K562 (cell line): ENCODE measurements at regions not wholly inside any gene's neighbourhood (a gene's known extent, or its start where the extent isn't known, plus 50 kb on each side); places are given as distances from the start of the nearest gene placed in this dataset.

ENCODE experiments used
- ATAC-seq: fragments of 200-7000 bp; cut with Tn5 transposase; 3 replicates; pipeline ENCODE4 v1.9.1; 2020; ENCODE audit warnings: moderate library complexity
- BruUV-seq: library from RNA; stranded (reverse); fragments of 400-500 nt; replicated peaks from 2 replicates; lab custom pipeline; 2021; lab: Mats Ljungman, UMichigan
- CTCF ChIA-PET: fragments of 300-600 bp; formaldehyde crosslinking; extraction: SDS; loops from one replicate; lab custom pipeline; 2021; ENCODE audit warnings: low intra/inter-chr PET ratio; lab: Yijun Ruan, JAX
- POLR2A ChIA-PET: fragments of 300-600, 350-650 bp; sonication (Branson Sonifier 250); formaldehyde crosslinking; extraction: SDS; loops from one replicate; lab custom pipeline; 2021; ENCODE audit warnings: antibody characterized with exemption, inconsistent platforms; lab: Yijun Ruan, JAX
- DNase-seq, 4 experiments: peaks; one replicate each; pipeline versions ENCODE4 v3.0.0 to v3.0.0-alpha.2; 2011 to 2018; ENCODE audit warnings: low spot score in 3 of 4, mixed read lengths in 3 of 4; ENCODE audit errors: extremely low read depth in 1 of 4
- FAIRE-seq: peaks from 2 replicates; lab custom pipeline; 2011; peaks lifted over from hg19 to GRCh38; lab: Jason Lieb, UNC
- H2AFZ ChIP-seq: 2 replicates; pipeline ENCODE4 v1.6.0; 2011; ENCODE audit warnings: low read depth, low read length, control low read depth, inconsistent platforms
- H3K27ac ChIP-seq: fragments of 200-600 bp; 3 replicates; pipeline ENCODE4 v1.8.0; 2011; ENCODE audit warnings: low read depth, mild to moderate bottlenecking, control low read depth, inconsistent platforms, low read length, moderate library complexity, mixed read lengths; ENCODE audit errors: extremely low read depth
- H3K27me3 ChIP-seq, 2 experiments: fragments of 300-600 bp in 1 of 2; 2 replicates in 1 of 2; 3 replicates in 1 of 2; pipeline versions ENCODE4 v1.6.0 to v1.8.0; 2011; ENCODE audit warnings: inconsistent platforms in 2 of 2, low read length in 2 of 2, mild to moderate bottlenecking in 1 of 2, mixed read lengths in 1 of 2, moderate library complexity in 1 of 2; ENCODE audit not compliant: control insufficient read depth in 2 of 2, insufficient read depth in 2 of 2
- H3K36me3 ChIP-seq: fragments of 300-600 bp; 3 replicates; pipeline ENCODE4 v1.8.0; 2011; ENCODE audit warnings: mild to moderate bottlenecking, low read length, inconsistent platforms; ENCODE audit not compliant: control insufficient read depth, insufficient read depth
- H3K4me1 ChIP-seq, 2 experiments: fragments of 200-600 bp in 1 of 2; replicated peaks in 1 of 2; 2 replicates in 1 of 2; 3 replicates in 1 of 2; pipeline versions ENCODE4 v1.5.1 to v1.8.0; 2011; ENCODE audit warnings: inconsistent platforms in 2 of 2, low read length in 2 of 2, mild to moderate bottlenecking in 1 of 2, mixed read lengths in 1 of 2, moderate library complexity in 1 of 2; ENCODE audit not compliant: control insufficient read depth in 2 of 2, insufficient read depth in 2 of 2
- H3K4me2 ChIP-seq: 2 replicates; pipeline ENCODE4 v1.6.1; 2011; ENCODE audit warnings: low read length, control low read depth, inconsistent platforms, mixed read lengths; ENCODE audit not compliant: insufficient read depth
- H3K4me3 ChIP-seq: fragments of 200-600 bp; sonication (generic), shearing (Covaris generic); 2 replicates; pipeline ENCODE4 v1.5.1; 2016; ENCODE audit warnings: control low read depth, inconsistent platforms
- H3K79me2 ChIP-seq: fragments of 200-600 bp; 3 replicates; pipeline ENCODE4 v1.8.0; 2011; ENCODE audit warnings: low read length, inconsistent platforms; ENCODE audit not compliant: control insufficient read depth, insufficient read depth
- H3K9ac ChIP-seq, 2 experiments: 2 replicates each; pipeline versions ENCODE4 v1.6.0 to v1.6.1; 2011; ENCODE audit warnings: low read depth in 2 of 2, low read length in 2 of 2, control low read depth in 1 of 2, inconsistent platforms in 1 of 2, mild to moderate bottlenecking in 1 of 2, mixed read lengths in 1 of 2; ENCODE audit not compliant: insufficient read depth in 1 of 2
- H3K9me1 ChIP-seq: one replicate; pipeline ENCODE4 v1.6.0; 2011; ENCODE audit warnings: inconsistent platforms, mild to moderate bottlenecking, low read length, moderate library complexity; ENCODE audit not compliant: control insufficient read depth, insufficient read depth
- H3K9me3 ChIP-seq: replicated peaks from 2 replicates; pipeline ENCODE4 v1.5.1; 2011; ENCODE audit warnings: low read depth, low read length, inconsistent platforms; ENCODE audit not compliant: control insufficient read depth, insufficient read depth
- H4K20me1 ChIP-seq: replicated peaks from 2 replicates; pipeline ENCODE4 v1.6.1; 2011; ENCODE audit warnings: low read length, inconsistent platforms, mixed read lengths; ENCODE audit not compliant: control insufficient read depth, insufficient read depth
- CBFA2T3 ChIP-seq: fragments of 450-650 bp; IDR thresholded peaks from 2 replicates; pipeline ENCODE4 v1.6.1; 2017
- CEBPG ChIP-seq, 3 experiments: fragments of 200-800 bp in 1 of 3; sonication (Bioruptor generic) in 1 of 3; sonication (generic) in 1 of 3; formaldehyde crosslinking in 1 of 3; IDR thresholded peaks in 2 of 3; conservative IDR thresholded peaks in 1 of 3; 2 replicates each; pipeline versions ENCODE4 v1.6.1 to v1.8.0; 2016 to 2022; ENCODE audit warnings: missing compliant biosample characterization in 2 of 3, missing genetic modification characterization in 2 of 3, mild to moderate bottlenecking in 1 of 3, missing genetic modification reagents in 1 of 3
- EP400 ChIP-seq: fragments of 450-650 bp; IDR thresholded peaks from 2 replicates; pipeline ENCODE4 v1.6.1; 2017; ENCODE audit warnings: antibody characterized with exemption, mild to moderate bottlenecking, moderate library complexity
- GATAD2A ChIP-seq: fragments of 450-650 bp; IDR thresholded peaks from 2 replicates; pipeline ENCODE4 v1.6.1; 2017
- HCFC1 ChIP-seq: IDR thresholded peaks from 2 replicates; pipeline ENCODE4 v1.6.1; 2012; ENCODE audit warnings: low read depth, low read length, improper control_type of control experiment
- MTF1 ChIP-seq: fragments of 250-450 bp; sonication (Bioruptor Pico); IDR thresholded peaks from 2 replicates; pipeline ENCODE4 v1.9.0; 2021; ENCODE audit warnings: moderate library complexity, mild to moderate bottlenecking, inconsistent platforms, borderline replicate concordance
- SRF ChIP-seq, 2 experiments: fragments of 250-450, 450-650 bp in 1 of 2; sonication (Bioruptor Pico) in 1 of 2; sonication (generic) in 1 of 2; formaldehyde crosslinking; IDR thresholded peaks; 2 replicates each; pipeline versions ENCODE4 v1.5.0 to v1.5.1; 2020 to 2022; ENCODE audit warnings: mild to moderate bottlenecking in 1 of 2, missing genetic modification reagents in 1 of 2
- ZNF77 ChIP-seq: fragments of 250-450 bp; sonication (Bioruptor Pico); IDR thresholded peaks from 2 replicates; pipeline ENCODE4 v1.5.0; 2020
- WGBS: fragments of 100-300 bp; shearing (Covaris generic); methylation state at CpG from one replicate; pipeline ENCODE4 v1.1.6; 2016; ENCODE audit warnings: low coverage, mixed read lengths; ENCODE audit not compliant: insufficient coverage; ENCODE audit errors: missing lambda C conversion rate; 5-methylcytosine and 5-hydroxymethylcytosine counted together
- in situ Hi-C: fragments of 300-500 bp; cut with MboI; formaldehyde crosslinking; loops from 4 replicates; pipeline ENCODE4 v1.15.0; 2018; ENCODE audit warnings: inconsistent platforms, mixed read lengths
- intact Hi-C: fragments of 100-400 bp; cut with micrococcal nuclease; formaldehyde crosslinking; loops from 2 replicates; pipeline ENCODE4 v1.14.2; 2022
- TF ChIP-seq, protein P1 (sequence below), 2 experiments: fragments of 450-650 bp; conservative IDR thresholded peaks; 2 replicates each; pipeline ENCODE4 v1.6.1; 2017; ENCODE audit warnings: mild to moderate bottlenecking in 2 of 2, moderate library complexity in 2 of 2
- TF ChIP-seq, protein P2 (sequence below): fragments of 450-650 bp; IDR thresholded peaks from one replicate; pipeline ENCODE4 v1.6.1; 2018; ENCODE audit warnings: mild to moderate bottlenecking, moderate library complexity; ENCODE audit not compliant: partially characterized antibody
- TF ChIP-seq, protein P3 (sequence below): fragments of 250-450 bp; sonication (Bioruptor Pico); IDR thresholded peaks from 2 replicates; pipeline ENCODE4 v1.8.0; 2021; ENCODE audit warnings: moderate library complexity, mild to moderate bottlenecking, inconsistent platforms
- TF ChIP-seq, protein P4 (sequence below): fragments of 450-650 bp; IDR thresholded peaks from 2 replicates; pipeline ENCODE4 v1.7.1; 2018; ENCODE audit warnings: mild to moderate bottlenecking, low read depth; ENCODE audit not compliant: partially characterized antibody

DNA sequence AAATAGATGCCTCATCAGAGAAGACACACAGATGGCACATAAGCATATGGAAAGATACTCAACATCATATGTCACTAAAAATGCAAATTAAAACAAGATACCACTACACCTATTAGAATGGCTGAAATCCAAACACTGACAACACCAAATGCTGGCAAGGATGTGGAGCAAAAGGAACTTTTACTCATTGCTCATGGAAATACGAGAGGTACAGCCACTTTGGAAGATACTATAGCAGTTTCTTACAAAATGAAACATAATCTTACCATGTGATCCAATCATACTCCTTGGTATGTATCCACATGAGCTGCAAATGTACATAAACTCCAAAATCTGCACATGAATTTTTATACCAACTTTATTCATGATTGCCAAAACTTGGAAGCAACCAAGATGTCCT, 246.0 kb upstream of the ARHGAP42 start:
- DNase-seq = no peak
- Histone ChIP-seq H3K27ac (no peak overlapping the region), H3K9me3 (no peaks in the 10 kb centered on the region), H3K9ac (no peak overlapping the region), H3K27me3 (no peaks in the 10 kb centered on the region), H3K79me2 (no peaks in the 10 kb centered on the region), H3K9me1 (no peaks in the 10 kb centered on the region), H3K36me3 (no peaks in the 10 kb centered on the region), H3K4me2 (no peak overlapping the region), H4K20me1 (no peaks in the 10 kb centered on the region), H3K4me1 (no peaks in the 10 kb centered on the region), H2AFZ (no peak overlapping the region), H3K4me3 (no peak overlapping the region)
- WGBS = 0% methylated on average over 1 of the region's 1 CpG
- POLR2A ChIA-PET = no interaction called here
- ATAC-seq = no peak
- CTCF ChIA-PET = no interaction called here
- intact Hi-C loops (no loop called here), in situ Hi-C loops (no loop called here)
- no peak for FAIRE-seq
- BruUV-seq = no TSS peak
- TF ChIP-seq, protein P1, sequence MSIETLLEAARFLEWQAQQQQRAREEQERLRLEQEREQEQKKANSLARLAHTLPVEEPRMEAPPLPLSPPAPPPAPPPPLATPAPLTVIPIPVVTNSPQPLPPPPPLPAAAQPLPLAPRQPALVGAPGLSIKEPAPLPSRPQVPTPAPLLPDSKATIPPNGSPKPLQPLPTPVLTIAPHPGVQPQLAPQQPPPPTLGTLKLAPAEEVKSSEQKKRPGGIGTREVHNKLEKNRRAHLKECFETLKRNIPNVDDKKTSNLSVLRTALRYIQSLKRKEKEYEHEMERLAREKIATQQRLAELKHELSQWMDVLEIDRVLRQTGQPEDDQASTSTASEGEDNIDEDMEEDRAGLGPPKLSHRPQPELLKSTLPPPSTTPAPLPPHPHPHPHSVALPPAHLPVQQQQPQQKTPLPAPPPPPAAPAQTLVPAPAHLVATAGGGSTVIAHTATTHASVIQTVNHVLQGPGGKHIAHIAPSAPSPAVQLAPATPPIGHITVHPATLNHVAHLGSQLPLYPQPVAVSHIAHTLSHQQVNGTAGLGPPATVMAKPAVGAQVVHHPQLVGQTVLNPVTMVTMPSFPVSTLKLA (conservative IDR thresholded peaks at IDR 0.05) = no peak
- no peak for TF ChIP-seq GATAD2A
- TF ChIP-seq, protein P2, sequence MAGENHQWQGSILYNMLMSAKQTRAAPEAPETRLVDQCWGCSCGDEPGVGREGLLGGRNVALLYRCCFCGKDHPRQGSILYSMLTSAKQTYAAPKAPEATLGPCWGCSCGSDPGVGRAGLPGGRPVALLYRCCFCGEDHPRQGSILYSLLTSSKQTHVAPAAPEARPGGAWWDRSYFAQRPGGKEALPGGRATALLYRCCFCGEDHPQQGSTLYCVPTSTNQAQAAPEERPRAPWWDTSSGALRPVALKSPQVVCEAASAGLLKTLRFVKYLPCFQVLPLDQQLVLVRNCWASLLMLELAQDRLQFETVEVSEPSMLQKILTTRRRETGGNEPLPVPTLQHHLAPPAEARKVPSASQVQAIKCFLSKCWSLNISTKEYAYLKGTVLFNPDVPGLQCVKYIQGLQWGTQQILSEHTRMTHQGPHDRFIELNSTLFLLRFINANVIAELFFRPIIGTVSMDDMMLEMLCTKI = no peak
- no peak for TF ChIP-seq CEBPG (CRISPR knock-in tag; IDR thresholded peaks at IDR 0.05)
- no peak for TF ChIP-seq CEBPG (tag; conservative IDR thresholded peaks at IDR 0.05 in 1 of 2, IDR thresholded peaks at IDR 0.05 in 1 of 2)
- no peak for TF ChIP-seq MTF1 (CRISPR knock-in tag)
- TF ChIP-seq, protein P3, sequence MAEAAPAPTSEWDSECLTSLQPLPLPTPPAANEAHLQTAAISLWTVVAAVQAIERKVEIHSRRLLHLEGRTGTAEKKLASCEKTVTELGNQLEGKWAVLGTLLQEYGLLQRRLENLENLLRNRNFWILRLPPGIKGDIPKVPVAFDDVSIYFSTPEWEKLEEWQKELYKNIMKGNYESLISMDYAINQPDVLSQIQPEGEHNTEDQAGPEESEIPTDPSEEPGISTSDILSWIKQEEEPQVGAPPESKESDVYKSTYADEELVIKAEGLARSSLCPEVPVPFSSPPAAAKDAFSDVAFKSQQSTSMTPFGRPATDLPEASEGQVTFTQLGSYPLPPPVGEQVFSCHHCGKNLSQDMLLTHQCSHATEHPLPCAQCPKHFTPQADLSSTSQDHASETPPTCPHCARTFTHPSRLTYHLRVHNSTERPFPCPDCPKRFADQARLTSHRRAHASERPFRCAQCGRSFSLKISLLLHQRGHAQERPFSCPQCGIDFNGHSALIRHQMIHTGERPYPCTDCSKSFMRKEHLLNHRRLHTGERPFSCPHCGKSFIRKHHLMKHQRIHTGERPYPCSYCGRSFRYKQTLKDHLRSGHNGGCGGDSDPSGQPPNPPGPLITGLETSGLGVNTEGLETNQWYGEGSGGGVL = no peak
- TF ChIP-seq, protein P4, sequence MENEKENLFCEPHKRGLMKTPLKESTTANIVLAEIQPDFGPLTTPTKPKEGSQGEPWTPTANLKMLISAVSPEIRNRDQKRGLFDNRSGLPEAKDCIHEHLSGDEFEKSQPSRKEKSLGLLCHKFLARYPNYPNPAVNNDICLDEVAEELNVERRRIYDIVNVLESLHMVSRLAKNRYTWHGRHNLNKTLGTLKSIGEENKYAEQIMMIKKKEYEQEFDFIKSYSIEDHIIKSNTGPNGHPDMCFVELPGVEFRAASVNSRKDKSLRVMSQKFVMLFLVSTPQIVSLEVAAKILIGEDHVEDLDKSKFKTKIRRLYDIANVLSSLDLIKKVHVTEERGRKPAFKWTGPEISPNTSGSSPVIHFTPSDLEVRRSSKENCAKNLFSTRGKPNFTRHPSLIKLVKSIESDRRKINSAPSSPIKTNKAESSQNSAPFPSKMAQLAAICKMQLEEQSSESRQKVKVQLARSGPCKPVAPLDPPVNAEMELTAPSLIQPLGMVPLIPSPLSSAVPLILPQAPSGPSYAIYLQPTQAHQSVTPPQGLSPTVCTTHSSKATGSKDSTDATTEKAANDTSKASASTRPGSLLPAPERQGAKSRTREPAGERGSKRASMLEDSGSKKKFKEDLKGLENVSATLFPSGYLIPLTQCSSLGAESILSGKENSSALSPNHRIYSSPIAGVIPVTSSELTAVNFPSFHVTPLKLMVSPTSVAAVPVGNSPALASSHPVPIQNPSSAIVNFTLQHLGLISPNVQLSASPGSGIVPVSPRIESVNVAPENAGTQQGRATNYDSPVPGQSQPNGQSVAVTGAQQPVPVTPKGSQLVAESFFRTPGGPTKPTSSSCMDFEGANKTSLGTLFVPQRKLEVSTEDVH = no peak
- TF ChIP-seq CBFA2T3 = no peak
- no peak for TF ChIP-seq HCFC1
- no peak for TF ChIP-seq ZNF77 (CRISPR knock-in tag)
- TF ChIP-seq SRF (CRISPR knock-in tag; IDR thresholded peaks at IDR 0.05) = no peak
- no peak for TF ChIP-seq EP400
